ENCODE measurements at regions not wholly inside any gene's neighbourhood (a gene's known extent, or its start where the extent isn't known, plus 50 kb on each side); places are given as distances from the start of the nearest gene placed in this dataset.

- TF ChIP-seq CTCF (IDR thresholded peaks at IDR 0.05) (no peak), POLR2A (IDR thresholded peaks at IDR 0.05) (no peak)
Observed at GRCh38 chr21:39105341-39105765, 77.9 kb downstream of the PSMG1 start.
